Mucosa of rectum (tissue), 2 donors: ENCODE measurements at regions not wholly inside any gene's neighbourhood (a gene's known extent, or its start where the extent isn't known, plus 50 kb on each side); places are given as distances from the start of the nearest gene placed in this dataset.
"Not testable (repeated sequence)": the region's sequence is repeated elsewhere in the genome, so short reads cannot be mapped to it uniquely, and the experiment has no call there.

Experiments
- H3K27ac ChIP-seq, 2 donors: one replicate each; pipeline ENCODE4 v1.7.0; 2013; ENCODE audit warnings: inconsistent platforms in 2 of 2, low read depth in 2 of 2, low read length in 2 of 2
- H3K27me3 ChIP-seq, 2 donors: one replicate each; pipeline ENCODE4 v1.7.0; 2013; ENCODE audit warnings: low read length in 2 of 2; ENCODE audit not compliant: control insufficient read depth in 2 of 2, insufficient read depth in 2 of 2
- H3K36me3 ChIP-seq, 2 donors: one replicate each; pipeline ENCODE4 v1.7.0; 2013; ENCODE audit warnings: low read length in 2 of 2; ENCODE audit not compliant: control insufficient read depth in 2 of 2, insufficient read depth in 2 of 2
- H3K4me1 ChIP-seq, 2 donors: one replicate each; pipeline ENCODE4 v1.7.0; 2013; ENCODE audit warnings: low read length in 2 of 2, mild to moderate bottlenecking in 1 of 2; ENCODE audit not compliant: control insufficient read depth in 2 of 2, insufficient read depth in 2 of 2
- H3K4me3 ChIP-seq, 2 donors: one replicate each; pipeline ENCODE4 v1.7.0; 2013; ENCODE audit warnings: low read length in 2 of 2
- H3K9ac ChIP-seq, 2 donors: one replicate each; pipeline ENCODE4 v1.7.0; 2013; ENCODE audit warnings: low read length in 2 of 2, low read depth in 1 of 2, mild to moderate bottlenecking in 1 of 2
- H3K9me3 ChIP-seq, 2 donors: one replicate each; pipeline ENCODE4 v1.7.0; 2013; ENCODE audit warnings: low read length in 2 of 2; ENCODE audit not compliant: control insufficient read depth in 2 of 2
- donor health status: healthy.
- donor health status: Normal muscosa, but diverticular disease.

GRCh38 chr4:138398322-138398721 is 156.2 kb upstream of the SLC7A11 start:
- no peaks in the 10 kb centered on the region for H3K36me3 ChIP-seq
- H3K27me3 ChIP-seq: no peaks in the 10 kb centered on the region
- H3K27ac ChIP-seq: no peak overlapping the region
- H3K4me1 ChIP-seq: no peaks in the 10 kb centered on the region
- H3K9me3 ChIP-seq: no peaks in the 10 kb centered on the region
- H3K9ac ChIP-seq: no peak overlapping the region
- no peak overlapping the region for H3K4me3 ChIP-seq

DNA sequence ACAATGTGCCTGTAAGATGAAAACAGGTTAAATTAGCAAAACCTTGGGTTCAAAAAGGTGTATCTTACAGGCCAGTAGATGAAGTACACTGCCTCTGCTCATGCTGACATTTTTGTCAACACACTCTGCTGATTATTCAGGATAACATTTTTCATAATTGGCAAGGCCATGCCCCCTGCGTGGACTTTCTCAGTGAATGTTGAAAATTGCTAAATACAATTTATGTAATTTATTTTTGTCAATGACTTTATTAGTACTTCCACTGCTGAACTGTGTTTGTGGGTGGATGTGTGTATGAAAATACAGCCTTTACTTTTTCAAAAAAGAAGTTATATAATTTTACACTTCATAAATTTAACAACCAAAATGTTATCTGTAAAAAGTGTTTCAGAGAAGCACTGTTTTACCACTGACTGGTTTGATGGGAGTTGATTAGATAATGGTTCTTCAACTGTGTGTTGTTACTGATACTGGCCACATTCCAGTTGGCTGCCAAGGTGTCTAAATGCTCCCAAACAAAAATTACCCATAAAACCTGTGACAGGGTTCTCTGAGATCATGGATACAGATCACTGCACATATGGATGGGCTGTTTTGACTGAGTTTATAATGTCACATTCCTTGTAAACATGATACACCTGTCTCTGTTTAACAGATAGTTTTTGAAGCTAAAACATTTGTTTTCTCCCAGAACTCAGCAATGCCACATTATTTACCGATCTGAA is 151.9 kb upstream of the SLC7A11 start:
- Histone ChIP-seq H3K9me3 (no peaks in the 10 kb centered on the region), H3K4me3 (no peak overlapping the region), H3K9ac (no peak overlapping the region), H3K4me1 (no peaks in the 10 kb centered on the region), H3K27me3 (no peaks in the 10 kb centered on the region), H3K27ac (no peak overlapping the region), H3K36me3 (no peaks in the 10 kb centered on the region)

- no peak overlapping the region for H3K9ac ChIP-seq
- no peak overlapping the region for H3K27ac ChIP-seq
- H3K4me3 ChIP-seq: no peak overlapping the region
- no peaks in the 10 kb centered on the region for H3K4me1 ChIP-seq
- H3K36me3 ChIP-seq: no peaks in the 10 kb centered on the region
- no peaks in the 10 kb centered on the region for H3K27me3 ChIP-seq
- no peaks in the 10 kb centered on the region for H3K9me3 ChIP-seq
These were observed 150.7 kb upstream of the SLC7A11 start for GRCh38 chr4:138392751-138393308.

DNA sequence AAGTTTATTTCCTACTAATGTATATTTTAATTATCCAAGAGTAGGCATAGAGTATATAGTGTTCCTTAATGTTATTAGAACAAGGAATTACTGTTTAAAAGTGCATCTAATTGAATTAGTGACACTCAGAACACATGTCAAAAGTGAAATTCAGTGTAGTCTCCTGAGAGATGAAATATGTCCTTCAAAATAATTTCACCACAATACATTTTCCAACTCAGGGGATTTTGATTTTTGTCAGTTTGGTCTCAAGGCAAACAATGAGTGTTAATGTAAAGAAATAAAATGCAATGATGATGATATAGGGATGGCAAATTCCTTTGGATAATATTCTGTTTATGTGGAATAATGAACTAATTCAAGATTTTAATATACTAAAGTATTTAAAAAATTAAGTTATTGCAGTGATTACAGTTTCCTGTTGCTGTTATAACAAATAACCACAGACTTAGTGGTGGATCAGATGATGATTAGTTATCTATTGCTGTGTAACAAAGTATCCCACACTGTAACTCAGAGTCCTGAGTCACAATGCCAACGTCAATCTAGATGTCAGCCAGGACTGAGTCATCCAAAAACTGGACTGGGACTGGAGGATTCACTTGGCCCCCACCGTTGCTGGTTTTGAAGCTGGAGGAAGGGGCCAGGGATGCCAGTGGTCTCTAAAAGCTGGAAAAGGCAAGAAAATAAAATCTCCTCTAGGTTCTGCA is 148.0 kb upstream of the SLC7A11 start:
- H3K9ac ChIP-seq: no peak overlapping the region
- no peak overlapping the region for H3K4me3 ChIP-seq
- H3K4me1 ChIP-seq: no peaks in the 10 kb centered on the region
- no peaks in the 10 kb centered on the region for H3K9me3 ChIP-seq
- no peaks in the 10 kb centered on the region for H3K27me3 ChIP-seq
- H3K36me3 ChIP-seq: no peaks in the 10 kb centered on the region
- H3K27ac ChIP-seq: no peak overlapping the region

DNA sequence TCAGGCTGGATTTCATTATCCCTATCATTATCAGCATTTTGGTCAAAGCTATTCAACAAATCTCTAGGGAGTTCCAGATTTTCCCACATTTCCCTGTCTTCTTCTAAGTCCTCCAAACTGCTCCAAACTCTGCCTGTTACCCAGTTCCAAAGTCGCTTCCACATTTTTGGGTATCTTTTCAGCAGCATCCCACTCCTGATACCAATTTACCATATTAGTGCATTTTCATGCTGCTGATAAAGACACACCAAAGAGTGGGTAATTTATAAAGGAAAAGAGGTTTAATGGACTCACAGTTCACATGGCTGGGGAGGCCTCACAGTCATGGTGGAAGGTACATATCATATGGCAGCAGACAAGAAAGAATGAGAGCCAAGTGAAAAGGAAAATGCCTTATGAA is 132.8 kb upstream of the SLC7A11 start:
- Histone ChIP-seq H3K9ac (no peak overlapping the region), H3K27me3 (no peaks in the 10 kb centered on the region), H3K4me1 (no peaks in the 10 kb centered on the region), H3K9me3 (no peaks in the 10 kb centered on the region), H3K4me3 (no peak overlapping the region), H3K36me3 (no peaks in the 10 kb centered on the region), H3K27ac (no peak overlapping the region)

GRCh38 chr4:138367942-138368341 is 125.8 kb upstream of the SLC7A11 start:
- Histone ChIP-seq H3K4me1 (no peaks in the 10 kb centered on the region), H3K9me3 (no peaks in the 10 kb centered on the region), H3K9ac (no peak overlapping the region), H3K36me3 (no peaks in the 10 kb centered on the region), H3K4me3 (no peak overlapping the region), H3K27ac (no peak overlapping the region), H3K27me3 (no peaks in the 10 kb centered on the region)

GRCh38 chr4:138352446-138352845 is 110.3 kb upstream of the SLC7A11 start:
- H3K9ac ChIP-seq, H3K4me3 ChIP-seq, H3K27me3 ChIP-seq, H3K36me3 ChIP-seq, H3K27ac ChIP-seq, H3K9me3 ChIP-seq, H3K4me1 ChIP-seq: not testable (repeated sequence)

DNA sequence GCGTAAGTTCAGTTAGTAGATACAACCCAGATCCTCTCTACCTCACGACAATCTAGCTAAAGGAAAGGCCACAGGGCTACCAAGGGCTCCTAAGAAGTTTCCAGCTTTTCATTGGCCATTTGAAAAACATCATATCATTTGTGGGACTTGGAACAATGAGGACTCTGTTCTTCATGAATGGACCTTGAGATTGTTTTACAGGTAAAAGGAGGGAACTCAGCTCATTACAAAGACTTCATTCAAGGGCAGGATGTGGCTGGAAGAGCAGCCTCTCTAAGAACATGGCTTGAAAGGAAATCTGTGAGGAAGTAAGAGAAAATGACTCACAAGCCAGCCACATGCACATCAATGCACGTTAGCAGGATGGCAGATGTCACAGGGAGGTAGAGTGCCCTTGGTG is 105.9 kb upstream of the SLC7A11 start:
- no peaks in the 10 kb centered on the region for H3K9me3 ChIP-seq
- no peak overlapping the region for H3K4me3 ChIP-seq
- no peak overlapping the region for H3K9ac ChIP-seq
- peak overlapping the region in 1 of 2 donors; percentile 34 for H3K27ac ChIP-seq
- no peaks in the 10 kb centered on the region for H3K36me3 ChIP-seq
- no peaks in the 10 kb centered on the region for H3K27me3 ChIP-seq
- H3K4me1 ChIP-seq: no peaks in the 10 kb centered on the region

DNA sequence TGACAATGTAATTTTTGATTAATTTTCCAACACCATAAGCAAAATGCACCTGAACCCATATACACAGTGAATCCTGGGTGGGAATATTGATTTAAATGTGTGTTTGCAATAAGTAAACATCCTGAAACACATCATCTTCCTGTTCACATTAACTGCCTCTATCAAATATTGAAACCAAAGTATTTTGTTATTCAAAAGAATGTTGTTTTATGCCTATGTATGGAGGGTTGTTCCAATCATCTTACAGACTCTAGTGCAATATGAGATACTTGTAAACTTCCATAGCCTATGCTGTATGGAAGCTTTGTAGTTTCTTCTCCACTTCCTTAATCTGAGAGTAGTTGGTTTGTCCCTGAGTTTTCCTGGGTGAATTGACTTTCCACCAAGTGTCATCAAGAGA is 105.4 kb upstream of the SLC7A11 start:
- H3K4me1 ChIP-seq: no peaks in the 10 kb centered on the region
- no peak overlapping the region for H3K9ac ChIP-seq
- no peaks in the 10 kb centered on the region for H3K27me3 ChIP-seq
- H3K4me3 ChIP-seq: no peak overlapping the region
- peak overlapping the region in 1 of 2 donors; percentile 34 for H3K27ac ChIP-seq
- no peaks in the 10 kb centered on the region for H3K9me3 ChIP-seq
- no peaks in the 10 kb centered on the region for H3K36me3 ChIP-seq

DNA sequence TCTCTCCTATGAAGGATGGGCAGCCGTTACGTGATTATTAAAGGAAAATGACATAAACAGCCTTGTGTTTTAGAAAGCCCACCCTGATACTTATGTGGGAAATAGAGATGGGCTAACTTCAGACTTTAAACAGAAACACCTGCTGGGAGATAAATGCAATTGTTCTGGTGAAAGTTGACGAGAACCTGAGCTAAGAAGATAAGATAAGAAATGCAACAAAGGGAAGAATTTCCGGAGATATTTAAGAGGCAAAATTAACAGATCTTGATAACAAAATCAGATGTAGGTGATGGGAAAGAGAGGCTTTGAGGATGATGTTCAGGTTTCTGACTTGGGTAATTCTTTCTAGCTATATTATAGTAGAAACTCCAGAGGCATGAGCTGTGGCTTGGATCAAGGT is 102.7 kb upstream of the SLC7A11 start:
- Histone ChIP-seq H3K9me3 (no peaks in the 10 kb centered on the region), H3K27ac (no peak overlapping the region), H3K9ac (no peak overlapping the region), H3K27me3 (no peaks in the 10 kb centered on the region), H3K36me3 (no peaks in the 10 kb centered on the region), H3K4me1 (no peaks in the 10 kb centered on the region), H3K4me3 (no peak overlapping the region)
